ENCODE measurements at regions not wholly inside any gene's neighbourhood (a gene's known extent, or its start where the extent isn't known, plus 50 kb on each side); places are given as distances from the start of the nearest gene placed in this dataset.
"Not testable (repeated sequence)": the region's sequence is repeated elsewhere in the genome, so short reads cannot be mapped to it uniquely, and the experiment has no call there.

DNA sequence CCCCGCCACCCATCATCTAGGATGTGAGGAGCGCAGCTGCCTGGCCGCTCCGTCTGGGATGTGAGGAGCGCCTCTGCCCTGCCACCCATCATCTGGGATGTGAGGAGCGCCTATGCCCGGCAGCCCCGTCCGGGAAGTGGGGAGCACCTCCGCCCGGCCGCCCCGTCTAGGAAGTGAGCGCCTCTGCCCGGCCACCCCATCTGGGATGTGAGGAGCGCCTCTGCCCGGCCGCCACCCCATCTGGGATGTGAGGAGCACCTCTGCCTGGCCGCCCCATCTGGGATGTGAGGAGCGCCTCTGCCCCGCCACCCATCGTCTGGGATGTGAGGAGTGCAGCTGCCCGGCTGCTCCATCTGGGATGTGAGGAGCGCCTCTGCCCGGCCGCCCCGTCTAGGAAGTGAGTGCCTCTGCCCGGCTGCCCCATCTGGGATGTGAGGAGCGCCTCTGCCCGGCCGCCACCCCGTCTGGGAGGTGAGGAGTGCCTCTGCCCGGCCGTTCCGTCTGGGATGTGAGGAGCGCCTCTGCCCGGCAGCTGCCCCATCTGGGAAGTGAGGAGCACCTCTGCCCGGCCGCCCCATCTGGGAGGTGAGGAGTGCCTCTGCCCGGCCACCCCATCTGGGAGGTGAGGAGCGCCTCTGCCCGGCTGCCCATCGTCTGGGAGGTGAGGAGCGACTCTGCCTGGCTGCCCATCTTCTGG is 1086.5 kb downstream of the TYW1 start:
- DNase-seq (ENCODE audit: low spot score): not testable (repeated sequence)

DNA sequence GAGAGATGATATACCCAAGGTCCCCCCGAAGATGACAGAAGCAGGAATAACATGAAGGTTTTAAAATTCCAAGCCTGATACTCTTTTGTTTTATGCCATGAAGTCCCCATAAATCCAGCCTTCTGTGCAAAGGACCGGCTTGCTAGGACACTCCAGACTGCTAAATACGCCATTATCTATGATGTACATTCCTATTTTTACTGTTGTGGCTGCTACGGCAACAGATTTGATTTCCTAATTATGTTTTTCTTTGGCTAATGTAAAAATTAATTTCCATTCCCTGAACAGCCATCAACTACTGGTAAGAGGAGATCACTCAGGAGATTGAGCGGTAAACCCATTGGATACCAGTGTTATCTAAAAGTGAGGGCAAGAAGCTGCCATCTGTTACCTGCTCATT is 1090.8 kb downstream of the TYW1 start:
- DNase-seq (ENCODE audit: low spot score): no peak

DNA sequence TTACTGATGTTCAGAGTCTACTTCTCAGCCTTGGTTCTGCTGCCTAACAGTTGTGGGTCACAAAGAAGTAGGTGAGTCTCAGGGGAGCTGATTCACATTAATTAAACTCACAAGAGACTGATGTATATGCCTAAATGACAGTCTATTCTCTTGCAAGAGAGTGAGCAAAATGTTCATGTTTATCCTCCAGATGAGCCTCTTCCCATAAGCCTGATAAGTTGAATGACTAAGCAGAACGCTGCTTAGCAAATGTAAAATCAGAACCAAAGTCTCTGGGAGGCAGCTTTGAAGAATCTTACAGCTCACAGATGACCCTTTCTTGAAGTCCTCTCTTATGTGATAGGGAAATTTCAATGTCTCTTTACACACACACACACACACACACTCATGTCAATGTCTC is 1092.2 kb downstream of the TYW1 start:
- no peak for DNase-seq (ENCODE audit: low spot score)

DNA sequence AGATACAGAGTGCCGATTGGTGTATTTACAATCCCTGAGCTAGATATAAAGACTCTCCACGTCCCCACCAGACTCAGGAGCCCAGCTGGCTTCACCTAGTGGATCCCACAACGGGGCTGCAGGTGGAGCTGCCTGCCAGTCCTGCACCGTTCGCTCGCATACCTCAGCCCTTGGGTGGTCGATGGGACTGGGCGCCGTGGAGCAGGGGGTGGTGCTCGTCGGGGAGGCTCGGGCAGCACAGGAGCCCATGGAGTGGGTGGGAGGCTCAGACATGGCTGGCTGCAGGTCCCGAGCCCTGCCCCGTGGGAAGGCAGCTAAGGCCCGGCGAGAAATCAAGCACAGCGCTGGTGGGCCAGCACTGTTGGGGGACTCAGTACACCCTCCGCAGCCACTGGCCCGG is 1093.6 kb downstream of the TYW1 start:
- not testable (repeated sequence) for DNase-seq (ENCODE audit: low spot score)

DNA sequence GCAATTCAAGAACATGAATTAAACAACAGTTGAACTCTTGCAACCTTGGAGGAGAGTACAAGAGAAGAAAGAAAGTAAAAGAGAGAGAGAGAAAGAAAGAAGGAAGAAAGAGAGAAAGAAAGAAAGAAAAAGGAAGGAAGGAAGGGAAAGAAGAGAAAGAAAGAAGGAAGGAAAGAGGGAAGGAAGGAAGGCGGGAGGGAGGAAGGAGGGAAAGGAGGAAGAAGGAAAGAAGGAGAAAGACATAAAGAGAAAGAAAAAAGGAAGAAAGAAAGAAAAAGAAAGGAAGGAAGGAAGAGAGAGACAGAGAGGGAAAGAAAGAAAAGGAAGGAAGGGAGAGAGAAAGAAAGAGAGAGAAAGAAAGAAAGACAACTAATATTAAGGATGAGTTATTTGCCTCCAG is 1106.7 kb downstream of the TYW1 start:
- no peak for DNase-seq (ENCODE audit: low spot score)

DNA sequence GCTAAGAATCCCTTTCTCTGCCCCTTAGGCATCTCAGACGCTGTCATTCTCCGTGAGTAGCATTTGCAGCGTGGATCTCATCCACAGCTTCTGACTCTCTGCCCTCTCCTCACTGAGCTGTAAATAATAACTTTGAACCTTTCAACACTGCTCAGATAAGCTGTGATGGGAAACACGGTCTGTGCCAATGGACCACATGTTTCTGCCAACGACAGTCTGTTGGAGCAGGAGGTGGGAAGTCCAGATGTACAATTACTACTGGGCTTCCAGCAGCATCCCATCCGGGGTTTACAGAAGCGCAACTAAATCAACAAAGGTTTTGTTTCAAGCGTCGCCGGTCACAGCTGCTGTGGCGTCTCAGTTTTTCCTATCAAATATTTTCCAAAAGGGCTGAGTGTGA is 1110.6 kb downstream of the TYW1 start:
- DNase-seq (ENCODE audit: low spot score): no peak

DNA sequence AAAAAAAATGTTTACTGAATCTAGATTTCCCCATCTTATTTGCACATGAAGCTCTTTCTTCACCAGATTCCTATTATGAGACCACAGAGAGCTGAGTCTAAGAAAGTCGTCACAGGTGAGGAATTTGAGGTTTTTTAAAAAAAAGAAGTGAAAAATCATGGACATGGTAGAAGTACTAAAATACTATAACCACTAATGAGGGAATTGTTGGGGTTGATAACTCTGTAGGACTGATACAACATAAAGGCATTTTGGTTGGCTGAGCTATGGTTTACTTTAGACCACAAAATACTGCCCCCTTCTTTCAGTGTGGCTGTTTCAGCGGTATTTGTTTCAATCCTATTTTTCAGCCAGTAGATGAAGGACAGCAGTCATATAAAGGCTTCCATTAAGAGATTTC is 1111.3 kb downstream of the TYW1 start:
- no peak for DNase-seq (ENCODE audit: low spot score)

DNA sequence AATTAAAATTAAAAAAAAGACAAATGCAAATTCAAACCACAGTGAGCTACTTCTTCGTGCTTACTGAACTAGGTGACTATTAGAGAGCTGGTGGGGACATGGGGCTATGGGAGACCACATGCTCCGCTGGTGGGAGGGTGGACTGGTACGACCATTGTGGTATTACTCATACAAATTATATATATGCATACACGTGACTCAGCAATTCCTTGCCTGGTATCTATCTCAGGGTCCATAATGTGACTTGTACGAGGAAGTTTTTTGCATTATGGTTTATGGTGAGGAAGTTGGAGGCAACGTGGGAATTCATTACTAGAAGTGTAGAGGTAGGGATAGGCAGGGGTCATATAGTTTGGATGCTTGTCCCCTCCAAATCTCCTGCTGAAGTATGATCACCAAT is 1112.7 kb downstream of the TYW1 start:
- DNase-seq (ENCODE audit: low spot score): no peak

DNA sequence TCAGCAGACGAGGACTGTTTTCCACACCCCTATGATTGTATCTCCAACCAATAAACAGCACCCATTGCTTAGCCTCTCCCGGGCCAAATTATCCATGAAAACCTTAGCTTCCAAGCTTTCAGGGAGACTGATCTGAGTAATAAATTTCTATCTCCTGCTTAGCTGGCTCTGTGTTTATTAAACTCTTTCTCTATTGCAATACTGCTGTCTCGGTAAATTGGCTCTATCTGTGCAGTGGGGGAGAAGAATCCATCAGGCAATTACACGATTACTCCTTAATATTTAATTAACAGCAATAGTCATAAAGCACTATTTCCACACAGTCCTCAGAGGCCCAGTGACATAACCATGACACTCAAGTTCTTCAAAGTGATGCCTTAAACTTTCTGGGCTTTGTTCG is 1122.8 kb downstream of the TYW1 start:
- DNase-seq (ENCODE audit: low spot score): no peak

DNA sequence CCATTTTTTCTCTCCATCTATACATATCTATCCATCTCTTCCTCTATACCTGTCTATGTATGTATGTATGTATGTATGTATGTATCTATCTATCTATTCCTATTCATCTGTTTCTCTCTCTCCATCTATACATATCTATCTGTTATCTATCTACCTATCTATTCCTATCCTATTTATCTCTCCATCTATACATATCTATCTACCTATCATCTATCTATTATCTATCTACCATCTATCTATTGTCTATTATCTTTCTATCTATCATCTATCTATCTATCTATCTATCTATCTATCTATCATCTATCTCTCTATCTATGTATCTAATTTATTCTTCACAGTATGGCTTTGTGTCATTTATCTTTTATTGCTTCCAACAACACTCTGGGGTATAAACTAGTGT is 1124.4 kb downstream of the TYW1 start:
- DNase-seq (ENCODE audit: low spot score): no peak

DNA sequence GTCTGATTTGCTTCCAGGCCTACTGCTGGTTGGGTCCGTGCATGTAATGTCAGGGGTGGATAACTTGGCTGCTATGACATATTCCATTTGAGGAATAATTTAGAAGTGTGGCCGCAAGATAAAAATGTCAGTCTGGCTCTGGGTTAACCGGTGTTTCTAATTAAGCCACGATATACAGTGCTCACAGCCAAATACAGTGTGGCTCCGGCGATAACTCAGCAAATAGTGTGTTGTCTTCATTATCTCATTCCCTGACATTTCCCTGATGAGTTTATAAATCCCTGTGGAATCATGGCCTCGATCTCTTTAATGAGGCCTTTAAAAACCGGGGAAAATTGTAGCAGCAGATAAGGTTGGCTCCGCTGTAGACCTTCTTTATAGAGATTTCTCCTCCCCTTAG is 1125.0 kb downstream of the TYW1 start:
- DNase-seq (ENCODE audit: low spot score): no peak

DNA sequence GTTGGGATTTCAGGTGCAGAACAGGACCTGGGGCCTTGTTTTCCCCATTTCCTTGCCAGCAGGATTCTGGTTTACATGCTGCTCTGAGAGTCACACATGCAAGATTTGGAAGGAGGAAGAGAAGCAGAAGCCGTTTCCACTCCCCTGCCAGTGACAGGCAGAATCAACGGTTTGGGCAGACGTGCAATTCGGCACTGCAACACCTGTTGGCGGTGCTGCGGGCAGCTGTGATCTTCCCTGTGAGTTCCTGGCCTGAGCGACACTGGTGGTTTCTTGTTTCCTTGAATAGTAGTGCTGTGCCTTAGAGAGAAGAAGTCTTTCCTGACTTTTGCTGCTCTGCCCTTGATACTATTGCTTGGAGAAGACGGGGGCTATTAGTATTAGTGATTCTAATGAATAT is 1126.2 kb downstream of the TYW1 start:
- DNase-seq (ENCODE audit: low spot score): no peak

DNA sequence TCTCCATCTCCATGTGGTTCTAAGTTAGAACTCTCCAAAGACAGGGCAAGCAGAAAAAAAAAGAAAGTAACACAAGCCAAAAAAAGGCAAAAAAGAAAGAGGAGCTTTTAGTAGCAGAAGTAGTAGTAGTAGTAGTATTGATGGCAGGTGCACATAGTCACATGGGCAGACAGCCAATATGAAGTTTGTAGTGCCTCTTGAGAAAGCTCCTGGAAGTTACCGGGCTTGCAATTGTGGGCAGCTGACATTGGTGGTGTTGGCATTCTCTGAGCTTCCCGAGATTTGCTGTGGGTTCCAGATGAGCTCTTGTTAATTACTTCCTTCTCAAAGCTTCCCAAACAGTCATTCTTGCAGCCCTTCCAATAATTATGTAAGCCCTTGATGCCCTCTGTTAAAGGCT is 1128.5 kb downstream of the TYW1 start:
- no peak for DNase-seq (ENCODE audit: low spot score)

DNA sequence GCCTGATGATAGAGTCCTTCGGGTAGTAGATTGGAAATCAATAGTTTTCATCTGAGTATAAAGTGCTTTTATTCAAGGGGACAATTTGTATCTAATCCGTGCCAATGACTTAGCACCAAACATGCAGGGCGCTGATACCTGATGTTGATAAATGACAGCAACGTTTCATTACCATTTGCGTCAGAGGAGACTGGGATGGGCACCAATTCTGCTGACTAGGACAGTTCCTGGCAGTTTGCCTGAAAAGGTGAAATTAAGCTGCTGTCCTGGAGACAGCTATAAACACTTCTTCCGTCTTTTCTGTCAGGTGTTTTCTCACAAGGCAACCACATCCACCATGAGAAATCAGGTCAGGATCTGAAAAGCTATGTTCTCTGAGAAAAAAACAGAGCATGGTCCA is 1136.4 kb downstream of the TYW1 start:
- no peak for DNase-seq (ENCODE audit: low spot score)

DNA sequence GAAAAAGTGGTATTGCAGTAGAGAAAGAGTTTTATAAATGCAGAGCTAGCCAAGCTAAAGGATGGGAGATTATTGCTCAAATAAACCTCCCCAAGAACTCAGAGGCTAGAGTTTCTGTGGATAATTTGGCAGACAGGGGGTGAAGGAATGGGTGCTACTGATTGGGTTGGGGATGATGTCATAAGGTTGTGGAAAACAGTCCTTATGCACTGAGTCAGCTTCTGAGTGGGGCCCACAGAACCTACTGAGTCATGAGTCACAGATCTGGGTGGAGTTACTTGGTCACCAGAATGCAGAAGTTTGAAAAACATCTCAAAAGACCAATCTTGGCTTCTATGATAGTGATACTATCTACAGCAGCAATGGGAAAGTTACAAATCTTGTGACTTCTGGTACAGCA is 1146.7 kb downstream of the TYW1 start:
- no peak for DNase-seq (ENCODE audit: low spot score)

DNA sequence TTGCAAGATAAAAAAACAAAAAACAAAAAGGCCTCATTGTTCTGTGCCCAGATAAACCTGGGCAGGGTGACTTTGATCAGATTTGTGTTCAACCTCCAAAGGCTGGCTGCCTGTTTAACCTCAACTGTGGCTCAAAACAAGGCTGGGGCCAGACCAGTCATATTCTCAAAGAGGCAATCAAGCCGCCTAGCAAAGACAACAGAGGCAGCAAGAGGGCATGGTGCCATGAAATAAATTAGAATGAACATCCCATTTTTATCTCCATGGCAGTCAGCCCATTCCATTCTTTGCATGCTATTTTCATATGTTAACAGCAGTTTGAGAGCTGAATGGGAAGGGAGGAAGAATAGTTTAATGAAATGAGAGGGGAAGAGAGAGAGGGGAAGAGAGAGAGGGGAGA is 1150.3 kb downstream of the TYW1 start:
- no peak for DNase-seq (ENCODE audit: low spot score)

DNA sequence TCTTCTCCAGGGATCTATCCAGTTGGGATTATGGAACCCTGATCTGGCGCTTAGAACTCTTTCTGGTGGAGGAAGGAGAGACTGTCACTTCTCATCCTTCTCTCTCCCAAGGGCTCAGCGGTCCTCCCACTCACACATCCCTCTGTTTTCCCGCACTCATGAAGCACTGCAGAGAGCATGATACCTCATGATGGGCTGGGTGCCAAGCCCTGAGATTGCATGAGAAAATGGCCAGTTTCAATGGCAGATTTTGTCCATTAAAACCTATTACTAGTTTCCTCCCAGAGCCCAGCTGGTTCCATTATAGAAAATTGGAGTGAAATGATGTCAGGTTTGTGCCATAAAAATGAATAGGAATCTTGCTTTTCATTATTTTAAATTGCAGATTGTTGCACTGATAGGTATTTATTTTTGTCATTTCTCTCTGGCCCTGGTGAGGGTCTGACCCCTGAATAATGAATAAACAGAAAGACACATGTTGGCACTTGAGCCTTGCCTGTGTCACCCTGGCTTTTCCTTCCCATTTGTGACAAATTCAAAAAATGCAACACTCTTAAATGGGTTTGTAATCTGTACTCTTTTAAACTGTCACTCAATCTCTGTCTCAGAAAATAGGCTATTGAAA is 1151.1 kb downstream of the TYW1 start:
- no peak for DNase-seq (ENCODE audit: low spot score)

DNA sequence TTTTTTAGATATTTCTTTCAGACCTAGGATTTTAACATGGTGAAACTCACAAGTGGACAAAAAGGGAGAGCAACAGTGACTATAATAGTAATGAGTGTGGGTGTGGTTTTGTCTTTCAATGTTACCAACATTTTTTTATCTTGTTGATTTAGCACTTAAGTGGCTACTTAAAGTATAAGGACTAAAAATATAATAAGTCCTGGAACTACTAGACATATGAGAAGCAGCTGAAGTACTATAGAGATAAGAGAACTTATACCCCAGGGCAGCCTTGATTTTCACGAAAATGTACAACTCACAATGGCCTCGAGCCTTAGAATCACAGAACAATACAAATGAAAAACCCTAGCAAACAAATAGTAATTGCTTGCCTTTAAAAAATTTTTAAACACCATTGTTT is 1151.8 kb downstream of the TYW1 start:
- DNase-seq (ENCODE audit: low spot score): no peak

DNA sequence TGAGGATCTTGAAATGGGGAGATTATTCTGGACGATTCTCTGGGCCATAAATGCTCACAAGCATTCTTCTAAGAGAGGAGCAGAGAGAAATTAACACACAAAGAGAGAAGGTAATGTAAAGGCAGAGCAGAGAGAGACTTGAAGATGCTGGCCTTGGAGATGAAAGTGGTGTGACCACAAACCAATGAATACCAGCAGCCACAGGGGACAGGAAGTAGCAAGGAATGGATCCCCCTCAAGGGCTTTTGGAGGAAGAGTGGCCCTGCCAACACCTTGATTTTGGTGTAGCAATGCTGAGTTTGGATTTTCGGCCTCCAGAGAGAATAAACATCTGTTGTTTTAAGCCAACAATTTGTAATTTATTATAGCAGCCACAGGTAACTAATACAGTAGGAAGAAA is 1155.6 kb downstream of the TYW1 start:
- no peak for DNase-seq (ENCODE audit: low spot score)

DNA sequence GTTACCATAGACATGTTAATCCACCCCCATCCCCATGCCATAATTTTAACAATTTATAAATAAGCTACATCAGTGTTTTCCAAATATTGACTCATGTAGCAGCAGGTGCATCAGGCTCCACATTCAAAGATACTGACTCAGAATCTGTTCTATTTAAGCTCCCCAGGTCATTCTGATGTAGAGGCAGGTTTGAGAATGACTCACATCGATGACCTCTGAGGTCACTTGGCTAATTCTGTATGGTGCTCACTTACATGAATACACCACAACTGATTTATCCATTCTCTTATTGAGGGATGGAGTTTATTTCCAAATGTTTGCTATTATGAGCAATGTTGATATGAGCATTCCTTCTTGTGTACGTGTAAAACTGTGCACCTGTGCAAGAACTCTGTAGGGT is 1159.0 kb downstream of the TYW1 start:
- no peak for DNase-seq (ENCODE audit: low spot score)

DNA sequence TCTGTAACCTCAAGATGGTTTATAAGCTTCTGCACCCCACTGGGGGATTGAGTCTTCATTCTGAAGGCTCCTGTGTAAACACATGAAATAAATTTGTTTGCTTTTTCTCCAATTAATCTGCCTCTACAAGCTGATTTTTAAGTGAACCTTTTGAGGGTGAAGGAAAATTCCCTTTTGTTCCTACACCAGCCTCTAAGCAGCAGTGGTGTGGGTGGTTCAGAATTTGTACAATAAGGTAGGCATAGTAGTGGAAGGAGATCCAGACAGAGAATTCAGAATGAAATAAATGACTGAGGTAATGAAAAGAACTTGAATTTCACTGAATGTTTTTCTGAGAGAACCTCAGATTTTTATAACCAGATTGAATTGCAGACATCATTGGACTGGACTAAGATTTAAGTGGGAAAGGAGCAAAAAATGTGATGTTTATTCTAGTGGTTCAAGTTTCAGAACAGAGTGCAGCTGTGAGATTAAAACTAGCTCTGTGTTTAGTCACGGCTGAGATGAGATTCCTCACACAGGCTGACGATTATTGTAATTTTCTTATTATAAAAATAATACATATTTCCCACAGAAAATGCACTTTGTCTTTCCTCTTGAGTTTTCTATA is 1162.2 kb downstream of the TYW1 start:
- no peak for DNase-seq (ENCODE audit: low spot score)

DNA sequence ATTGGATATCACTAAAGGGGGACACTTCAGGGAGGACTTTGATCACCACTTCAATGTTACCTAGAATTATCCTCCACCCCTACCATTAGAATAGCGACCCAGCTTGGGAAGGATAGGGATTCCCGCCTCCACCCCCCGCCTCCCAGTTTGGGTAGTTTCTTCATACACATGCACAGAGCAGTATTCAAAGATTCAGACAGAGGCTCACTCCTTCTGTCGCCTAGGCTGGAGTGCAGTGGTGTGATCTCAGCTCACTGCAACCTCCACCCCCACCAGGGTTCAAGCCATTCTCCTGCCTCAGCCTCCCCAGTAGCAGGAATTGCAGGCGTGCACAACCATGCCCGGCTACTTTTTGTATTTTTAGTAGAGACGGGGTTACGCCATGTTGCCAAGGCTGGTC is 1166.1 kb downstream of the TYW1 start:
- DNase-seq (ENCODE audit: low spot score): no peak

DNA sequence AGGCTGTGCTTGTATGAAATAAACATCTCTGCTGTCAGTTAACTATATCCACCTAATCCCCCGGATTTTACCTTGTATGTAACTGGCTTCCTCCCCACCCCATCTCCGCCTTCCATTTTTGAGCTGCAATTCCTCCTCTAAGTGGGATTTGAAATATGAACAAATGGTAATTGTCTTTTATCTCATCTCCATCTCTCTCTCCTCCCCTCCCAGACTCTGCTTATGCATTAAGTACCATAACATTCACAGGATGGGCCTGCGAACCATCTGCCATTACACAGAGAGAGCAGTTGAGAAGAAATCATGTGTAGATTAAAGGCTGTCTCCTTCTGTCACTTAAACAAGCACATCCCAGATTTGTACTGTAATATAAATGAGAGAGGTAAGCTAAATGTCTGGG is 1169.9 kb downstream of the TYW1 start:
- DNase-seq (ENCODE audit: low spot score): no peak

DNA sequence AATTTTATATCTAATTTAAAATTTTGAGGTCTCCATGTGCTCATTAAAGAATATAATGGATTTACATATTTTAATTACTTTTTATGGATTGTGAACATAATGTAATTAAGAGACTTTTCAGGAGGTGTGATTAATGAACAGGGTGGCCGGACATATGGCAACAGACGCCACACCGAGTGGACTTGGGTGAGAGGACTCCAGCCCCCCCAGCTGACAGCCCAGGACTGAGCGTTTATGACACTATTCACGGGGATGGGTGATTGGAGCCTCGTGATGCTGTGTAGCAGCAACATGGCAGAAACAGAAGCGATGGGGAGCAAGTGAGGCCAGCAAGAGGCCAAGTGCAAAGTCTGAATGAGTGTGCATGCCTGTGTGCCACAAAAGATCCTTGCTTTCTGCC is 1176.9 kb downstream of the TYW1 start:
- DNase-seq (ENCODE audit: low spot score): no peak

All from AG08396 (cell line).